ENCODE measurements at regions not wholly inside any gene's neighbourhood (a gene's known extent, or its start where the extent isn't known, plus 50 kb on each side); places are given as distances from the start of the nearest gene placed in this dataset.

DNA sequence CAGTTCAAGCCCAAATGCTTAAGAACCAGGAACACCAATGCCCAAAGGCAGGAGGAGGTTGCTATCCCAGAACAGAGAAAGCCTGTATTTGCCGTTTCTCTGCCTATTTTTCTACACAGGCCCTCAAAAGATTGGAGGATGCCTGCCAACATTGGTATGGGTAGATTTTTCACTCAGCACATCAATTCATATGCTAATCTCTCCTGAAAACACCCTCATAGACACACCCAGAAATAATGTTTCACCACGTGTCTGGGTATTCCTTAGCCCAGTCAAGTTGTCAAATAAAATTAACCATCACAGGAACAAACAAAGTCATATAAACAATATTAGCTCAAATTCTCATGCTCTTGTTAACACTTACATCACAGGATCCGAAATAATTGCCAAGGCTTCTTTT is 121.9 kb downstream of the RGS21 start:
- Histone ChIP-seq H3K27ac (ENCODE audit: low read length) (no peak overlapping the region), H3K27me3 (ENCODE audit: low read depth, low read length) (no peaks in the 10 kb centered on the region), H2AFZ (ENCODE audit: low read depth, low read length) (peak overlapping the region; percentile 4; the same call in 1 of the 2 replicates)

DNA sequence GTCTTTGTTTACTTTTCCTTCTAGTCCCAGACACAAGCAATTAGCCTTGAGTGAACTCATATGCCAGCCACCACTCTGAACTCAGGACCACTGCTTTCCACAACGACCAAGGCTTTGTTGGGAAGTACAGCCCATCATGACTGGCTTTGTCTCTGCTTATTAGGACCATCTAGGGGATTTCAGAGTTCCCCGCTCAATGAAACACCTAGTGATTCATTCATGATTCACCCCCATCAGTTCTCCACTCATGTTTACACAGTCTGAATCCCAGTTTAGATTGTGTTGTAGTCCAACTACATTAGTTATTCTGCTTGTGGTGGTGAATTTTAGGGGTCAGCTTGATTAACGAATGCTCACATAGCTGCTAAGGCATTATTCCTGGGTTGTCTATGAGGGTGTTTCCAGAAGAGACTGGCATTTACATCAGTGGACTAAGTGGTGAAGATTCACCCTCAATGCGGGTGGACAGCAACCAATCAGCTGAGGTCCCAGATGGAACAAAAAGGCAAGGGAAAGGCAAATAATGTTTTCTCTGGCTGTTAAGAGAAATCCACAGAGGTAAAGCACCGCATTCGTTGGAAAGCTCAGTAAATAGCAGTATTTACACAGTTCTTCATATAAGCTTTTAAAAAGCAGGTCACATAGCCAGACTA is 122.7 kb downstream of the RGS21 start:
- Histone ChIP-seq H3K27ac (ENCODE audit: low read length) (no peak overlapping the region), H3K9ac (ENCODE audit: low read length) (no peak overlapping the region), H3K4me1 (ENCODE audit: low read length) (no peaks in the 10 kb centered on the region), H4K20me1 (ENCODE audit: insufficient read depth, low read length) (no peaks in the 10 kb centered on the region), H3K27me3 (ENCODE audit: low read depth, low read length) (0 out of 2 replicates have a peak, but pooled peaks cover 2% of the 10 kb centered on the region), H3K4me3 (ENCODE audit: low read length) (no peak overlapping the region), H3K9me3 (ENCODE audit: insufficient read depth, low read length) (no peaks in the 10 kb centered on the region), H2AFZ (ENCODE audit: low read depth, low read length) (no peak overlapping the region), H3K4me2 (ENCODE audit: low read length) (no peak overlapping the region), H3K79me2 (ENCODE audit: low read length) (no peaks in the 10 kb centered on the region), H3K36me3 (replicated peaks; ENCODE audit: low read depth, low read length) (no peaks in the 10 kb centered on the region)
- TF ChIP-seq EZH2phosphoT487 (IDR thresholded peaks at IDR 0.05; ENCODE audit: low read depth): no peak
- TF ChIP-seq, protein P1, sequence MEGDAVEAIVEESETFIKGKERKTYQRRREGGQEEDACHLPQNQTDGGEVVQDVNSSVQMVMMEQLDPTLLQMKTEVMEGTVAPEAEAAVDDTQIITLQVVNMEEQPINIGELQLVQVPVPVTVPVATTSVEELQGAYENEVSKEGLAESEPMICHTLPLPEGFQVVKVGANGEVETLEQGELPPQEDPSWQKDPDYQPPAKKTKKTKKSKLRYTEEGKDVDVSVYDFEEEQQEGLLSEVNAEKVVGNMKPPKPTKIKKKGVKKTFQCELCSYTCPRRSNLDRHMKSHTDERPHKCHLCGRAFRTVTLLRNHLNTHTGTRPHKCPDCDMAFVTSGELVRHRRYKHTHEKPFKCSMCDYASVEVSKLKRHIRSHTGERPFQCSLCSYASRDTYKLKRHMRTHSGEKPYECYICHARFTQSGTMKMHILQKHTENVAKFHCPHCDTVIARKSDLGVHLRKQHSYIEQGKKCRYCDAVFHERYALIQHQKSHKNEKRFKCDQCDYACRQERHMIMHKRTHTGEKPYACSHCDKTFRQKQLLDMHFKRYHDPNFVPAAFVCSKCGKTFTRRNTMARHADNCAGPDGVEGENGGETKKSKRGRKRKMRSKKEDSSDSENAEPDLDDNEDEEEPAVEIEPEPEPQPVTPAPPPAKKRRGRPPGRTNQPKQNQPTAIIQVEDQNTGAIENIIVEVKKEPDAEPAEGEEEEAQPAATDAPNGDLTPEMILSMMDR (IDR thresholded peaks at IDR 0.05; ENCODE audit: low read depth, low read length): no peak

More for the DNA sequence above, 121.9 kb downstream of the RGS21 start:
- no peak overlapping the region for H3K9ac ChIP-seq (ENCODE audit: low read length)
- no peaks in the 10 kb centered on the region for H3K4me1 ChIP-seq (ENCODE audit: low read length)
- H3K36me3 ChIP-seq (replicated peaks; ENCODE audit: low read depth, low read length): no peaks in the 10 kb centered on the region
- H3K4me3 ChIP-seq (ENCODE audit: low read length): no peak overlapping the region
- H3K9me3 ChIP-seq (ENCODE audit: insufficient read depth, low read length): no peaks in the 10 kb centered on the region
- H3K4me2 ChIP-seq (ENCODE audit: low read length): no peak overlapping the region
- TF ChIP-seq, protein P1 (IDR thresholded peaks at IDR 0.05; ENCODE audit: low read depth, low read length): no peak
- no peak for TF ChIP-seq EZH2phosphoT487 (IDR thresholded peaks at IDR 0.05; ENCODE audit: low read depth)
- no peaks in the 10 kb centered on the region for H3K79me2 ChIP-seq (ENCODE audit: low read length)
- H4K20me1 ChIP-seq (ENCODE audit: insufficient read depth, low read length): no peaks in the 10 kb centered on the region

DNA sequence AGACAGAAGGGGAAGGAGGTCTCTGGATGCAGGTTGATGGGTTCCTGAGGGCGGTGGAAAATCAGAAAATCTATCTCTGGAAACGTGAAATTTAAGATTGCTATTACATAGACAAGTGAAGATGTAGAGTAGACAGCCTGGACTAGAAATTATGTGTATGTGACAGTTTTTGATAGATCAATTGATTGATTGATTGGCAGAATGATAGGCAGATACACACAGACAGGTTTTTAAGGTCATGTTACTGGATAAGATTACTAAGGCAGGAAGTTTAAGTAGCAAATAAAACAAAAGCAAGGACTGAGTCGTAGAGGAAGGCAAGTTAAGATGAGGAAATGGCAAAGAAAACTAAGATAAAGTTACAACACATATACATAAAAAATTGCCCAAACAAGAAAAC is 124.7 kb downstream of the RGS21 start:
- TF ChIP-seq EZH2phosphoT487 (IDR thresholded peaks at IDR 0.05; ENCODE audit: low read depth): no peak
- TF ChIP-seq, protein P1 (IDR thresholded peaks at IDR 0.05; ENCODE audit: low read depth, low read length): no peak
- Histone ChIP-seq H3K9ac (ENCODE audit: low read length) (no peak overlapping the region), H3K4me1 (ENCODE audit: low read length) (0 out of 2 replicates have a peak, but pooled peaks cover 3% of the 10 kb centered on the region)

DNA sequence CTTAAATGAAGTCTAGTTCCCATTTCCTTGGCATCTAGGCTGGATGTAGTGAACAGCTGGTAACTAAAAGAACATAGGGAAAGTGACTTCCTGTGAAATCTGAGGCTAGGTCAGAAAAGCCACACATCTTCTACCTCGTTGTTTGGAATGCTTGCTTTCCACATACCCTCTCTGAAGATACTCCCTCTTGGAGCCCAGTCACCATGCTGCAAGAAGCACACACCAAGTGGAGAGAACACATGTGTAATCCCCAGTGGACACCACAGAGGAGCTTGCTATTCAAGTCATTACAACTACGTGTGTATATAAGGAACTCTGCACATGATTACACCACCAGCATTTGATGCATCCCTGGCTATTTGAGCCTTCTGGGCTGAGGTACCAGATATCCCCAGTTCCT is 125.9 kb downstream of the RGS21 start:
- Histone ChIP-seq H3K27me3 (ENCODE audit: low read depth, low read length) (0 out of 2 replicates have a peak, but pooled peaks cover 2% of the 10 kb centered on the region), H3K9ac (ENCODE audit: low read length) (no peak overlapping the region), H3K9me3 (ENCODE audit: insufficient read depth, low read length) (no peaks in the 10 kb centered on the region), H3K4me1 (ENCODE audit: low read length) (0 out of 2 replicates have a peak, but pooled peaks cover 3% of the 10 kb centered on the region), H2AFZ (ENCODE audit: low read depth, low read length) (no peak overlapping the region), H3K79me2 (ENCODE audit: low read length) (no peaks in the 10 kb centered on the region), H3K4me3 (ENCODE audit: low read length) (no peak overlapping the region), H4K20me1 (ENCODE audit: insufficient read depth, low read length) (no peaks in the 10 kb centered on the region), H3K27ac (ENCODE audit: low read length) (no peak overlapping the region), H3K4me2 (ENCODE audit: low read length) (no peak overlapping the region), H3K36me3 (replicated peaks; ENCODE audit: low read depth, low read length) (no peaks in the 10 kb centered on the region)
- TF ChIP-seq, protein P1 (IDR thresholded peaks at IDR 0.05; ENCODE audit: low read depth, low read length): no peak
- TF ChIP-seq EZH2phosphoT487 (IDR thresholded peaks at IDR 0.05; ENCODE audit: low read depth): no peak

More for the DNA sequence above, 124.7 kb downstream of the RGS21 start:
- H3K27me3 ChIP-seq (ENCODE audit: low read depth, low read length): 0 out of 2 replicates have a peak, but pooled peaks cover 2% of the 10 kb centered on the region
- no peak overlapping the region for H3K4me3 ChIP-seq (ENCODE audit: low read length)
- H3K79me2 ChIP-seq (ENCODE audit: low read length): no peaks in the 10 kb centered on the region
- no peak overlapping the region for H3K4me2 ChIP-seq (ENCODE audit: low read length)
- no peaks in the 10 kb centered on the region for H4K20me1 ChIP-seq (ENCODE audit: insufficient read depth, low read length)
- no peak overlapping the region for H3K27ac ChIP-seq (ENCODE audit: low read length)
- no peak overlapping the region for H2AFZ ChIP-seq (ENCODE audit: low read depth, low read length)
- no peaks in the 10 kb centered on the region for H3K36me3 ChIP-seq (replicated peaks; ENCODE audit: low read depth, low read length)
- H3K9me3 ChIP-seq (ENCODE audit: insufficient read depth, low read length): no peaks in the 10 kb centered on the region

Measured in OCI-LY3 (cell line).